ENCODE measurements at regions not wholly inside any gene's neighbourhood (a gene's known extent, or its start where the extent isn't known, plus 50 kb on each side); places are given as distances from the start of the nearest gene placed in this dataset.

- no peak for TF ChIP-seq POLR2AphosphoS5 (IDR thresholded peaks at IDR 0.05; ENCODE audit: low read depth, low read length)
- no peak for TF ChIP-seq TAF1 (IDR thresholded peaks at IDR 0.05; ENCODE audit: borderline replicate concordance, insufficient read depth, low read length)
- no peak for TF ChIP-seq SIN3A (IDR thresholded peaks at IDR 0.05; ENCODE audit: borderline replicate concordance, insufficient read depth, low read length)
- TF ChIP-seq REST (IDR thresholded peaks at IDR 0.05; ENCODE audit: insufficient read depth in 1 of 2, low read depth in 2 of 2, low read length in 2 of 2), result no peak
Observed at GRCh38 chr5:60366489-60366888, 333.5 kb downstream of the DEPDC1B start.
